AG08395 (cell line): ENCODE measurements at regions not wholly inside any gene's neighbourhood (a gene's known extent, or its start where the extent isn't known, plus 50 kb on each side); places are given as distances from the start of the nearest gene placed in this dataset.
A peak's percentile ranks its signal among the peaks of the same experiment; 100 is the strongest.

Experiments used
- DNase-seq: peaks from one replicate; pipeline ENCODE4 v3.0.0; 2012; ENCODE audit warnings: mixed read lengths, low spot score

GRCh38 chr1:218874313-218874712, 299.4 kb upstream of the LYPLAL1 start:
- DNase-seq = no peak

- DNase-seq = no peak
Measured at GRCh38 chr1:218874801-218875400, 298.8 kb upstream of the LYPLAL1 start.

GRCh38 chr1:218878369-218878768, 295.3 kb upstream of the LYPLAL1 start:
- no peak for DNase-seq

GRCh38 chr1:218880484-218881060, 293.1 kb upstream of the LYPLAL1 start:
- no peak for DNase-seq

- DNase-seq = no peak
Measured at GRCh38 chr1:218882454-218882853, 291.2 kb upstream of the LYPLAL1 start.

GRCh38 chr1:218886101-218886871, 287.4 kb upstream of the LYPLAL1 start:
- DNase-seq = peak; percentile 17

GRCh38 chr1:218887141-218887925, 286.3 kb upstream of the LYPLAL1 start:
- DNase-seq = no peak

GRCh38 chr1:218890451-218890850, 283.2 kb upstream of the LYPLAL1 start:
- no peak for DNase-seq

GRCh38 chr1:218891577-218891976, 282.1 kb upstream of the LYPLAL1 start:
- no peak for DNase-seq

- DNase-seq = no peak
Measured at GRCh38 chr1:218895064-218895587, 278.6 kb upstream of the LYPLAL1 start.

GRCh38 chr1:218896202-218896601, 277.5 kb upstream of the LYPLAL1 start:
- DNase-seq = no peak

GRCh38 chr1:218898921-218899320, 274.8 kb upstream of the LYPLAL1 start:
- no peak for DNase-seq

GRCh38 chr1:218900615-218901014, 273.1 kb upstream of the LYPLAL1 start:
- no peak for DNase-seq

- no peak for DNase-seq
Measured at GRCh38 chr1:218904416-218904815, 269.3 kb upstream of the LYPLAL1 start.

- no peak for DNase-seq
Measured at GRCh38 chr1:218916720-218917119, 257.0 kb upstream of the LYPLAL1 start.

- DNase-seq = no peak
Measured at GRCh38 chr1:218917656-218918055, 256.0 kb upstream of the LYPLAL1 start.

GRCh38 chr1:218925777-218926176, 247.9 kb upstream of the LYPLAL1 start:
- DNase-seq = no peak

- no peak for DNase-seq
Measured at GRCh38 chr1:218926631-218927030, 247.0 kb upstream of the LYPLAL1 start.

- no peak for DNase-seq
Measured at GRCh38 chr1:218930000-218930399, 243.7 kb upstream of the LYPLAL1 start.

GRCh38 chr1:218930472-218931241, 243.0 kb upstream of the LYPLAL1 start:
- no peak for DNase-seq

GRCh38 chr1:218931324-218931723, 242.4 kb upstream of the LYPLAL1 start:
- DNase-seq = no peak

- DNase-seq = no peak
Measured at GRCh38 chr1:218933513-218933912, 240.2 kb upstream of the LYPLAL1 start.
